ENCODE measurements at regions not wholly inside any gene's neighbourhood (a gene's known extent, or its start where the extent isn't known, plus 50 kb on each side); places are given as distances from the start of the nearest gene placed in this dataset.

- no peak for DNase-seq
Measured at GRCh38 chr9:126095546-126096190, 231.0 kb upstream of the MVB12B start.

- DNase-seq = no peak
Measured at GRCh38 chr9:126096340-126096739, 230.3 kb upstream of the MVB12B start.

GRCh38 chr9:126097679-126098078 is 228.9 kb upstream of the MVB12B start:
- no peak for DNase-seq

GRCh38 chr9:126106404-126106803 is 220.2 kb upstream of the MVB12B start:
- DNase-seq = no peak

- no peak for DNase-seq
Measured at GRCh38 chr9:126107693-126108092, 218.9 kb upstream of the MVB12B start.

GRCh38 chr9:126108240-126108639 is 218.4 kb upstream of the MVB12B start:
- no peak for DNase-seq

- DNase-seq = no peak
Measured at GRCh38 chr9:126109575-126109974, 217.1 kb upstream of the MVB12B start.

- no peak for DNase-seq
Measured at GRCh38 chr9:126111556-126111955, 215.1 kb upstream of the MVB12B start.

- no peak for DNase-seq
Measured at GRCh38 chr9:126112135-126112720, 214.4 kb upstream of the MVB12B start.

GRCh38 chr9:126113176-126113575 is 213.5 kb upstream of the MVB12B start:
- no peak for DNase-seq

- no peak for DNase-seq
Measured at GRCh38 chr9:126113756-126114408, 212.7 kb upstream of the MVB12B start.

GRCh38 chr9:126114409-126114760 is 212.2 kb upstream of the MVB12B start:
- DNase-seq = no peak

GRCh38 chr9:126114850-126115460 is 211.7 kb upstream of the MVB12B start:
- DNase-seq = no peak

GRCh38 chr9:126116351-126117157 is 210.1 kb upstream of the MVB12B start:
- DNase-seq = no peak

- no peak for DNase-seq
Measured at GRCh38 chr9:126117158-126117425, 209.5 kb upstream of the MVB12B start.

- no peak for DNase-seq
Measured at GRCh38 chr9:126117631-126118030, 209.0 kb upstream of the MVB12B start.

GRCh38 chr9:126119731-126120130 is 206.9 kb upstream of the MVB12B start:
- no peak for DNase-seq

GRCh38 chr9:126122901-126123616 is 203.6 kb upstream of the MVB12B start:
- no peak for DNase-seq

GRCh38 chr9:126123927-126124326 is 202.7 kb upstream of the MVB12B start:
- DNase-seq = no peak

GRCh38 chr9:126125177-126125576 is 201.5 kb upstream of the MVB12B start:
- no peak for DNase-seq

- no peak for DNase-seq
Measured at GRCh38 chr9:126125577-126125976, 201.1 kb upstream of the MVB12B start.

- DNase-seq = no peak
Measured at GRCh38 chr9:126125992-126126409, 200.6 kb upstream of the MVB12B start.

GRCh38 chr9:126126807-126127206 is 199.8 kb upstream of the MVB12B start:
- DNase-seq = no peak

Data from activated CD8-positive, alpha-beta memory T cell treated with anti-CD3 and anti-CD28 coated beads, Interleukin-2, amount 50 U/mL, for 4 hours (primary cell).